K562 (cell line): ENCODE measurements at regions not wholly inside any gene's neighbourhood (a gene's known extent, or its start where the extent isn't known, plus 50 kb on each side); places are given as distances from the start of the nearest gene placed in this dataset.

ENCODE experiments used
- ATAC-seq: fragments of 200-7000 bp; cut with Tn5 transposase; 3 replicates; pipeline ENCODE4 v1.9.1; 2020; ENCODE audit warnings: moderate library complexity
- BruUV-seq: library from RNA; stranded (reverse); fragments of 400-500 nt; replicated peaks from 2 replicates; lab custom pipeline; 2021; lab: Mats Ljungman, UMichigan
- CTCF ChIA-PET: fragments of 300-600 bp; formaldehyde crosslinking; extraction: SDS; loops from one replicate; lab custom pipeline; 2021; ENCODE audit warnings: low intra/inter-chr PET ratio; lab: Yijun Ruan, JAX
- POLR2A ChIA-PET: fragments of 300-600, 350-650 bp; sonication (Branson Sonifier 250); formaldehyde crosslinking; extraction: SDS; loops from one replicate; lab custom pipeline; 2021; ENCODE audit warnings: antibody characterized with exemption, inconsistent platforms; lab: Yijun Ruan, JAX
- DNase-seq, 4 experiments: peaks; one replicate each; pipeline versions ENCODE4 v3.0.0 to v3.0.0-alpha.2; 2011 to 2018; ENCODE audit warnings: low spot score in 3 of 4, mixed read lengths in 3 of 4; ENCODE audit errors: extremely low read depth in 1 of 4
- FAIRE-seq: peaks from 2 replicates; lab custom pipeline; 2011; peaks lifted over from hg19 to GRCh38; lab: Jason Lieb, UNC
- H2AFZ ChIP-seq: 2 replicates; pipeline ENCODE4 v1.6.0; 2011; ENCODE audit warnings: low read depth, low read length, control low read depth, inconsistent platforms
- H3K27ac ChIP-seq: fragments of 200-600 bp; 3 replicates; pipeline ENCODE4 v1.8.0; 2011; ENCODE audit warnings: low read depth, mild to moderate bottlenecking, control low read depth, inconsistent platforms, low read length, moderate library complexity, mixed read lengths; ENCODE audit errors: extremely low read depth
- H3K27me3 ChIP-seq, 2 experiments: fragments of 300-600 bp in 1 of 2; 2 replicates in 1 of 2; 3 replicates in 1 of 2; pipeline versions ENCODE4 v1.6.0 to v1.8.0; 2011; ENCODE audit warnings: inconsistent platforms in 2 of 2, low read length in 2 of 2, mild to moderate bottlenecking in 1 of 2, mixed read lengths in 1 of 2, moderate library complexity in 1 of 2; ENCODE audit not compliant: control insufficient read depth in 2 of 2, insufficient read depth in 2 of 2
- H3K36me3 ChIP-seq: fragments of 300-600 bp; 3 replicates; pipeline ENCODE4 v1.8.0; 2011; ENCODE audit warnings: mild to moderate bottlenecking, low read length, inconsistent platforms; ENCODE audit not compliant: control insufficient read depth, insufficient read depth
- H3K4me1 ChIP-seq, 2 experiments: fragments of 200-600 bp in 1 of 2; replicated peaks in 1 of 2; 2 replicates in 1 of 2; 3 replicates in 1 of 2; pipeline versions ENCODE4 v1.5.1 to v1.8.0; 2011; ENCODE audit warnings: inconsistent platforms in 2 of 2, low read length in 2 of 2, mild to moderate bottlenecking in 1 of 2, mixed read lengths in 1 of 2, moderate library complexity in 1 of 2; ENCODE audit not compliant: control insufficient read depth in 2 of 2, insufficient read depth in 2 of 2
- H3K4me2 ChIP-seq: 2 replicates; pipeline ENCODE4 v1.6.1; 2011; ENCODE audit warnings: low read length, control low read depth, inconsistent platforms, mixed read lengths; ENCODE audit not compliant: insufficient read depth
- H3K4me3 ChIP-seq: fragments of 200-600 bp; sonication (generic), shearing (Covaris generic); 2 replicates; pipeline ENCODE4 v1.5.1; 2016; ENCODE audit warnings: control low read depth, inconsistent platforms
- H3K79me2 ChIP-seq: fragments of 200-600 bp; 3 replicates; pipeline ENCODE4 v1.8.0; 2011; ENCODE audit warnings: low read length, inconsistent platforms; ENCODE audit not compliant: control insufficient read depth, insufficient read depth
- H3K9ac ChIP-seq, 2 experiments: 2 replicates each; pipeline versions ENCODE4 v1.6.0 to v1.6.1; 2011; ENCODE audit warnings: low read depth in 2 of 2, low read length in 2 of 2, control low read depth in 1 of 2, inconsistent platforms in 1 of 2, mild to moderate bottlenecking in 1 of 2, mixed read lengths in 1 of 2; ENCODE audit not compliant: insufficient read depth in 1 of 2
- H3K9me1 ChIP-seq: one replicate; pipeline ENCODE4 v1.6.0; 2011; ENCODE audit warnings: inconsistent platforms, mild to moderate bottlenecking, low read length, moderate library complexity; ENCODE audit not compliant: control insufficient read depth, insufficient read depth
- H3K9me3 ChIP-seq: replicated peaks from 2 replicates; pipeline ENCODE4 v1.5.1; 2011; ENCODE audit warnings: low read depth, low read length, inconsistent platforms; ENCODE audit not compliant: control insufficient read depth, insufficient read depth
- H4K20me1 ChIP-seq: replicated peaks from 2 replicates; pipeline ENCODE4 v1.6.1; 2011; ENCODE audit warnings: low read length, inconsistent platforms, mixed read lengths; ENCODE audit not compliant: control insufficient read depth, insufficient read depth
- ADNP ChIP-seq: fragments of 200-800 bp; sonication (Bioruptor generic); IDR thresholded peaks from 2 replicates; pipeline ENCODE4 v1.6.1; 2016; ENCODE audit warnings: missing genetic modification characterization, missing compliant biosample characterization
- ILF3 ChIP-seq: fragments of 450-650 bp; IDR thresholded peaks from 2 replicates; pipeline ENCODE4 v1.6.1; 2018; ENCODE audit warnings: antibody characterized with exemption, mild to moderate bottlenecking, moderate library complexity, borderline replicate concordance
- MAZ ChIP-seq, 2 experiments: fragments of 450-650 bp in 1 of 2; sonication (generic) in 1 of 2; formaldehyde crosslinking; IDR thresholded peaks in 1 of 2; conservative IDR thresholded peaks in 1 of 2; 2 replicates each; pipeline versions ENCODE4 v1.4.0 to v1.5.0; 2020; ENCODE audit warnings: mild to moderate bottlenecking in 1 of 2, missing genetic modification reagents in 1 of 2
- ZNF124 ChIP-seq: sonication (generic); formaldehyde crosslinking; IDR thresholded peaks from 2 replicates; pipeline ENCODE4 v1.8.1; 2022; ENCODE audit warnings: missing genetic modification reagents
- ZNF408 ChIP-seq: fragments of 250-450 bp; sonication (Bioruptor Pico); IDR thresholded peaks from 2 replicates; pipeline ENCODE4 v1.4.0; 2020; ENCODE audit warnings: low read depth, mild to moderate bottlenecking, moderate library complexity
- WGBS: fragments of 100-300 bp; shearing (Covaris generic); methylation state at CpG from one replicate; pipeline ENCODE4 v1.1.6; 2016; ENCODE audit warnings: low coverage, mixed read lengths; ENCODE audit not compliant: insufficient coverage; ENCODE audit errors: missing lambda C conversion rate; 5-methylcytosine and 5-hydroxymethylcytosine counted together
- in situ Hi-C: fragments of 300-500 bp; cut with MboI; formaldehyde crosslinking; loops from 4 replicates; pipeline ENCODE4 v1.15.0; 2018; ENCODE audit warnings: inconsistent platforms, mixed read lengths
- intact Hi-C: fragments of 100-400 bp; cut with micrococcal nuclease; formaldehyde crosslinking; loops from 2 replicates; pipeline ENCODE4 v1.14.2; 2022
- TF ChIP-seq, protein P1 (sequence below): fragments of 250-450 bp; sonication (Bioruptor Pico); IDR thresholded peaks from 2 replicates; pipeline ENCODE4 v1.8.0; 2021; ENCODE audit warnings: borderline replicate concordance, mild to moderate bottlenecking, moderate library complexity; ENCODE audit not compliant: poor library complexity, severe bottlenecking
- TF ChIP-seq, protein P2 (sequence below): fragments of 200-400 bp; formaldehyde crosslinking; IDR thresholded peaks from 2 replicates; pipeline ENCODE4 v1.6.1; 2017; ENCODE audit warnings: mild to moderate bottlenecking, low read depth, low read length, moderate library complexity

DNA sequence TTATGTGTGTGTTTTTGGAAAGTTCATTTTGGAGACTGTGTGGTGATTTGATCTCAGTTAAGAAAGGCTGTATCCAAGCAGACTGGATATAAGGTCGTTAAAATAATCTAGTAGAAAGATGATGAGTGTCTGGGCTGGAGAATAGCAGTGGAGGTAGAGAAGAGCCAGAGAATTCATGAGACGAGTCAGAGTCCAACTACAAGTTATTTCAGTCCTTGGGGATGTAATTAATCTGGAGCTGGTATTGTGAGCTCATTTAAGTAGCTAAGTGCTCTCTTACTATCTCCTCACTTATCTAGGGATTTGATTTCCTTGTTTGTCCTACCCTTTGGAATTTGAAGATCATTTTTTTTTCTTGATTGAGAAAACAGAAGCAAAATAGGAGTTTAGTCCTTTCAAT lies 1219.0 kb upstream of the ADGRL4 start:
- Histone ChIP-seq H4K20me1 (no peaks in the 10 kb centered on the region), H3K9me1 (no peaks in the 10 kb centered on the region), H2AFZ (no peak overlapping the region), H3K9ac (no peak overlapping the region), H3K36me3 (no peaks in the 10 kb centered on the region), H3K4me2 (no peak overlapping the region), H3K79me2 (no peaks in the 10 kb centered on the region), H3K4me3 (no peak overlapping the region), H3K4me1 (no peaks in the 10 kb centered on the region), H3K9me3 (0 out of 2 replicates have a peak, but pooled peaks cover 2% of the 10 kb centered on the region), H3K27me3 (no peaks in the 10 kb centered on the region), H3K27ac (no peak overlapping the region)
- intact Hi-C loops (no loop called here), in situ Hi-C loops (no loop called here)
- ATAC-seq (no peak), FAIRE-seq (no peak), DNase-seq (no peak)
- ChIA-PET CTCF (no interaction called here), POLR2A (no interaction called here)
- TF ChIP-seq, protein P1, sequence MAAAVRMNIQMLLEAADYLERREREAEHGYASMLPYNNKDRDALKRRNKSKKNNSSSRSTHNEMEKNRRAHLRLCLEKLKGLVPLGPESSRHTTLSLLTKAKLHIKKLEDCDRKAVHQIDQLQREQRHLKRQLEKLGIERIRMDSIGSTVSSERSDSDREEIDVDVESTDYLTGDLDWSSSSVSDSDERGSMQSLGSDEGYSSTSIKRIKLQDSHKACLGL (CRISPR knock-in tag) = no peak
- TF ChIP-seq ADNP = no peak
- TF ChIP-seq MAZ (CRISPR knock-in tag; conservative IDR thresholded peaks at IDR 0.05 in 1 of 2, IDR thresholded peaks at IDR 0.05 in 1 of 2) = no peak
- TF ChIP-seq, protein P2, sequence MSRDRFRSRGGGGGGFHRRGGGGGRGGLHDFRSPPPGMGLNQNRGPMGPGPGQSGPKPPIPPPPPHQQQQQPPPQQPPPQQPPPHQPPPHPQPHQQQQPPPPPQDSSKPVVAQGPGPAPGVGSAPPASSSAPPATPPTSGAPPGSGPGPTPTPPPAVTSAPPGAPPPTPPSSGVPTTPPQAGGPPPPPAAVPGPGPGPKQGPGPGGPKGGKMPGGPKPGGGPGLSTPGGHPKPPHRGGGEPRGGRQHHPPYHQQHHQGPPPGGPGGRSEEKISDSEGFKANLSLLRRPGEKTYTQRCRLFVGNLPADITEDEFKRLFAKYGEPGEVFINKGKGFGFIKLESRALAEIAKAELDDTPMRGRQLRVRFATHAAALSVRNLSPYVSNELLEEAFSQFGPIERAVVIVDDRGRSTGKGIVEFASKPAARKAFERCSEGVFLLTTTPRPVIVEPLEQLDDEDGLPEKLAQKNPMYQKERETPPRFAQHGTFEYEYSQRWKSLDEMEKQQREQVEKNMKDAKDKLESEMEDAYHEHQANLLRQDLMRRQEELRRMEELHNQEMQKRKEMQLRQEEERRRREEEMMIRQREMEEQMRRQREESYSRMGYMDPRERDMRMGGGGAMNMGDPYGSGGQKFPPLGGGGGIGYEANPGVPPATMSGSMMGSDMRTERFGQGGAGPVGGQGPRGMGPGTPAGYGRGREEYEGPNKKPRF = no peak
- no peak for TF ChIP-seq ILF3
- no peak for TF ChIP-seq ZNF408 (CRISPR knock-in tag)
- no peak for TF ChIP-seq ZNF124 (CRISPR knock-in tag)
- no TSS peak for BruUV-seq
- 0% methylated on average over 2 of the region's 2 CpGs for WGBS
